ACC112 (cell line): ENCODE measurements at regions not wholly inside any gene's neighbourhood (a gene's known extent, or its start where the extent isn't known, plus 50 kb on each side); places are given as distances from the start of the nearest gene placed in this dataset.

ENCODE experiments used
- H2AFZ ChIP-seq: fragments of 200-600 bp; sonication (generic); one replicate; pipeline ENCODE4 v1.6.0; 2017; ENCODE audit warnings: antibody characterized with exemption, low read length; ENCODE audit not compliant: unreplicated experiment
- H3K27ac ChIP-seq: fragments of 200-600 bp; sonication (generic); 2 replicates; pipeline ENCODE4 v1.5.1; 2014; ENCODE audit warnings: low read depth, mild to moderate bottlenecking, antibody characterized with exemption, low read length, moderate library complexity
- H3K27me3 ChIP-seq: fragments of 200-600 bp; sonication (generic); 2 replicates; pipeline ENCODE4 v1.6.1; 2014; ENCODE audit warnings: mild to moderate bottlenecking, antibody characterized with exemption, low read length, moderate library complexity, mixed read lengths; ENCODE audit not compliant: insufficient read depth
- H3K36me3 ChIP-seq: fragments of 200-600 bp; sonication (generic); 2 replicates; pipeline ENCODE4 v1.6.1; 2016; ENCODE audit warnings: mild to moderate bottlenecking, antibody characterized with exemption, low read length, moderate library complexity, mixed read lengths; ENCODE audit not compliant: insufficient read depth
- H3K4me1 ChIP-seq: fragments of 200-600 bp; sonication (generic); one replicate; pipeline ENCODE4 v1.6.1; 2016; ENCODE audit warnings: low read length, mixed read lengths; ENCODE audit not compliant: insufficient read depth, unreplicated experiment, control insufficient read depth
- H3K4me3 ChIP-seq: fragments of 200-600 bp; sonication (generic); 2 replicates; pipeline ENCODE4 v1.5.1; 2014; ENCODE audit warnings: mild to moderate bottlenecking, low read depth, low read length
- H3K79me2 ChIP-seq: fragments of 200-600 bp; sonication (generic); one replicate; pipeline ENCODE4 v1.6.0; 2016; ENCODE audit warnings: low read length; ENCODE audit not compliant: control insufficient read depth, unreplicated experiment, insufficient read depth

DNA sequence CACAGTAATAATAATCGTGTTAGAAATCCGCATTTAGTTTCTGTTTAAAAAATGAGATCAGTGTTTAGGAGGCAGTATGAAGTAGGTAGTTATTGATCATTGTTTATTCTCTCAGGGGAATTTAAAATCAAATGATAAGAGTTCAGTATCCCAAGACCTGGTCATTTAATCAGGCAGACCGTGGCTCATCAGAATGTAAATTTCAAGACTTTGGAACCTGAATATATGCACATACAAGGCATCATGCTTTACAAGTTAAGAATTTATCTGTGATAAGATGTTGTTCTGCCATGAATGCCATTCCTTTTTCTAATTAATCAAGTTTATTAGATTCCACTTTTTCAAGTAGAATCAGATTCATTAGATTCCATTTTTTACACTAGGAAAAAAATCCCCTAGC is 133.5 kb upstream of the MAOA start:
- H3K79me2 ChIP-seq, result no peaks in the 10 kb centered on the region
- no peak overlapping the region for H3K4me3 ChIP-seq
- no peaks in the 10 kb centered on the region for H3K36me3 ChIP-seq
- 0 out of 2 replicates have a peak, but pooled peaks cover 5% of the 10 kb centered on the region for H3K27me3 ChIP-seq
- no peak overlapping the region for H2AFZ ChIP-seq
- H3K4me1 ChIP-seq, result no peaks in the 10 kb centered on the region
- no peak overlapping the region for H3K27ac ChIP-seq

DNA sequence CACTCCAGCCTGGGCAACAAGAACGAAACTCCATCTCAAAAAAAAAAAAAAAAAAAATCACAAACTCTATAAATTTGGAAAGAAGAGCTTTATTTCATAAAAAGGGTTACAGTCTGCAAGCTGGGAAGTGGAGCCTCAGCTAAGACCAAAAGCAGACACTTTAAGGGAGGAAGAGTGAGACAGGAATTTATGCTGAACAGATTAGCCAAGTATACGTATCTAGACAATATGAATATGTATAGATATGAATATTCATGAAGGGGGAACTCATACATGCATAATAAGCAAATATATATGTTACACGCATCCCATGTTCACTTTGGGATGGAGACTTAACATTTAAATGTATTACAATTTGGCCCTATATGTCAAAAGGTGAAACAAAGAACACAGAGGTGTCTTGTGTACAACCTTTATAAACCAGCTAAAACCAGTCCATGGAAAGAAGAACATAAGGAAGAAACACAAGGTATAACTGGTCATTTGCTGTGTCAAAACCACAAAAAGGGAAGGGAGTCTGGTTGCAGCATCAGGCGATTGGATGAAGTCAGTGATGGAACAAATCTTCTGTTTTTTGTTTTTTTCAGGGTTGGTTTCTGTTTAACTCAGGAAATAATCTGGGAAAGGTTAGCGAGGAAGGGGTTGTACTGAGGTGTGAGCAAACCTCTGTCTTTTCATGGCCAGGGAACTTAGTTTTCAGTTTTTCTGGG is 130.0 kb upstream of the MAOA start:
- Histone ChIP-seq H2AFZ (no peak overlapping the region), H3K4me1 (no peaks in the 10 kb centered on the region), H3K36me3 (no peaks in the 10 kb centered on the region), H3K79me2 (no peaks in the 10 kb centered on the region), H3K27me3 (0 out of 2 replicates have a peak, but pooled peaks cover 5% of the 10 kb centered on the region), H3K4me3 (no peak overlapping the region), H3K27ac (no peak overlapping the region)

DNA sequence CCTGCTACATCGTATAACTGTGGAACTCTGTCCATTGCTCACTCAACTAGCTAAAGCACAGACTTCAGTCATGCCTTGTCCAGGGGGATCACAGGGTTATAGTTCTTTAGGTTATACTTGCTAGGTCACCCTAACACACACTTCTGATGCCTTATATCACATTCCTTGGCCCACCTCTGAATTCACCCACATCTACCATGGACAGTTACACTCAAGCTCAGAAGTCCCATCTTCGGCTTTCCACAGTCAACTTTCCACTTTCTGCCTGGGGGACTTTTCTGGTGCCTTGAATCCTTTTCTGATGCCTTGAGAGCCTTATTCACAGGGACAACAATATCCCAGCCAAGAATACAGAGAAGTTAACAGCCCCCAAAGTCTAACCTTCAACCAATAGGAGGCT is 129.2 kb upstream of the MAOA start:
- no peak overlapping the region for H3K27ac ChIP-seq
- H3K79me2 ChIP-seq, result no peaks in the 10 kb centered on the region
- no peaks in the 10 kb centered on the region for H3K36me3 ChIP-seq
- H3K4me3 ChIP-seq, result no peak overlapping the region
- 0 out of 2 replicates have a peak, but pooled peaks cover 5% of the 10 kb centered on the region for H3K27me3 ChIP-seq
- no peaks in the 10 kb centered on the region for H3K4me1 ChIP-seq
- no peak overlapping the region for H2AFZ ChIP-seq

DNA sequence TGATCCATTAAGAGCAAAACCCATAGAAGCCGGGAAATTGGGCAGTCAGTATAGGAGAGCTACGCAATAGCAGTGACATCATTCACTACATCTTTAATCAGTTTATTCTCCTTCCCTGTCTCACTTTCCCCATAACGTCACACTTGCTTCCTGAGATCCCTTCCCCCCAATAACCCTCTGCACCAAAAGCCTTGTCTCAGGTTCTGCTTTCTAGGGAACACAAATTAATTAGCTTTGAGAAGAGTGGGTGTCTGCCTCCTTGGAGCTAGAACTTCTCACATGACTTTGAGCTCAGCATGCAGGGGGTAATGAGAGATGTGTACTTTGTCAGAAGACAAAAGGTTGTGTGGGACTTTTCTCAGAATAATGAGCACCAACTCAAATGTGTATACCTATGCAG is 128.3 kb upstream of the MAOA start:
- Histone ChIP-seq H2AFZ (no peak overlapping the region), H3K4me1 (no peaks in the 10 kb centered on the region), H3K4me3 (no peak overlapping the region), H3K27ac (no peak overlapping the region), H3K27me3 (0 out of 2 replicates have a peak, but pooled peaks cover 5% of the 10 kb centered on the region), H3K79me2 (no peaks in the 10 kb centered on the region), H3K36me3 (no peaks in the 10 kb centered on the region)

DNA sequence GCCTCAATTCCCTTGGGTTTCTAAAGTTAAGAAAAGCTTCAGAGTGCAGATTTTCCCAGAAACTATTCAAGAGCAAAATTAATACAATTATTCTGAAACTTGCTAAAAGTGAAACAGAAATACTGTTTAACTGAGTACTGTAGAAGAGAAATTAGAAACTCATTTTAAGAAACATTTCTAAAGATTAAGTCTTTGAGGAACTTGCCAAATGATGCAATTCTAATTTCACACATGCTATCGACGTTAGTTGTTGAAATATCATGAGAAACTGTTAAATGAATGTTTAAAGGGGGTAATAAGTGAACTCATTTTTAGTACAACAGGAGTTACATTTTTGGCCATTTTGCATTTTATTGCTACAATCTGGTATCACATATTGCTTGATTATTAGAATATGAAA is 125.3 kb upstream of the MAOA start:
- Histone ChIP-seq H3K27ac (no peak overlapping the region), H3K4me1 (no peaks in the 10 kb centered on the region), H3K36me3 (no peaks in the 10 kb centered on the region), H2AFZ (no peak overlapping the region), H3K79me2 (no peaks in the 10 kb centered on the region), H3K4me3 (no peak overlapping the region), H3K27me3 (no peaks in the 10 kb centered on the region)

DNA sequence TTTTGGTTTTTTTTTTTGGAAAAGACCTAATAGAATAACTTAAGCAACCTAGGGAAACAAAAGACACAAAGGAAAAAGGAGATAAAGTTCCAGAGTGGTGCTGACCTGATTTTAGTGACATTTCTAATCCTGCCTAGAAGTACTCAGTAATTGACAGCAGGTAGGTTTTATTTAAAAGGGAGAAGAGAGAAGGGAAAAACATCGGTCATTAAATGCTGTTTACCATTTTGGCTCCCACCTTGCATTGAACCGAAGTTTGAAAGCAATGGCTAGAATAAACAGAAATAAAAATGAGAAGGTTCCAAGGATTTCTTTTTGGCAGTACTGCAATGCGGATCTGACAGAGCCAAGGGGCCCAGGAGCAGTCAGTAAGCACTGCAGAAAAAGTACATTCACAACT is 115.8 kb upstream of the MAOA start:
- no peaks in the 10 kb centered on the region for H3K79me2 ChIP-seq
- H3K4me3 ChIP-seq, result no peak overlapping the region
- no peak overlapping the region for H3K27ac ChIP-seq
- no peak overlapping the region for H2AFZ ChIP-seq
- no peaks in the 10 kb centered on the region for H3K4me1 ChIP-seq
- no peaks in the 10 kb centered on the region for H3K27me3 ChIP-seq
- no peaks in the 10 kb centered on the region for H3K36me3 ChIP-seq

DNA sequence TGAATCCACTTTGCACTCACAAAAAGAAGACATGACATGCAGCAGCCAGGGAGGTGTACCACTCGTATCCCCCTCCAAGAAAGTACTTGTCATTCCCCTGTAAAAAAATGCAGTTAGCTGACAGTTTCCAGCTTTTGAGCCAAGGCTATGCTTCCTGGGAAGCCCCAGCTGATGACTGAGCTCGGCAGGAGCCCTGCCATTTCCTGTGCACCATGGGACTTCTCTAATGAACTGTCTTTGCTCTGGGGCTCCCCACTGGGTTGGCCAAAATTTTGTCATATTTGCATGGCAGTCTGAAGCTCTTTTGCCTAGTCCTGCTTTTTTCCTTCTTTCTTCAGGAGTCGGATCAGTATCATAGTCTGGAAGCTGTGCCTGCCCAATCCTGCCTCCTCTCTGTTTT is 104.5 kb upstream of the MAOA start:
- Histone ChIP-seq H3K79me2 (no peaks in the 10 kb centered on the region), H3K27ac (no peak overlapping the region), H2AFZ (peak overlapping the region; percentile 23), H3K4me1 (no peaks in the 10 kb centered on the region), H3K27me3 (no peaks in the 10 kb centered on the region; the same call in 1 of the 2 replicates), H3K36me3 (no peaks in the 10 kb centered on the region), H3K4me3 (peak overlapping the region; percentile 43; the same call in 1 of the 2 replicates)

DNA sequence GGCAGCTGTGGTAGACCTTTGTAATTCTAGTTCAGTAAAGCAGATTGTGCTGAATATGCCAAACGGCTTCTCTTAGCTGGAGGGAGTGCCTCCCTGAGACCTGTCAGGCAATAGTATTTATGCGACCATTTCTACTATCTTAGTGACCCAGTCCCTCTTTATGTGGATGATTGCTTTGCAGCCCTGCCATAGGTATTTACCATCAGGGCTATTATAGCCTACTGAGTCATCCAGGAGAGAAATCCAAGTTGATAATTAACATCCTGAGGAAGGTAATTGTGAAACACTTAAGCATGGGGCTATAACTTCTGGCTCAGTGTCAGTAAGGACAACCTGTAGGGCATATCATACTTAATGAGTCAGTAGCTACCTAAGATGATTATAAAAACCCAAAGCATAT is 103.9 kb upstream of the MAOA start:
- Histone ChIP-seq H3K36me3 (no peaks in the 10 kb centered on the region), H3K79me2 (no peaks in the 10 kb centered on the region), H3K27ac (no peak overlapping the region), H3K4me1 (no peaks in the 10 kb centered on the region), H3K4me3 (peak overlapping the region; percentile 43; the same call in 1 of the 2 replicates), H3K27me3 (no peaks in the 10 kb centered on the region; the same call in 1 of the 2 replicates), H2AFZ (no peak overlapping the region)

DNA sequence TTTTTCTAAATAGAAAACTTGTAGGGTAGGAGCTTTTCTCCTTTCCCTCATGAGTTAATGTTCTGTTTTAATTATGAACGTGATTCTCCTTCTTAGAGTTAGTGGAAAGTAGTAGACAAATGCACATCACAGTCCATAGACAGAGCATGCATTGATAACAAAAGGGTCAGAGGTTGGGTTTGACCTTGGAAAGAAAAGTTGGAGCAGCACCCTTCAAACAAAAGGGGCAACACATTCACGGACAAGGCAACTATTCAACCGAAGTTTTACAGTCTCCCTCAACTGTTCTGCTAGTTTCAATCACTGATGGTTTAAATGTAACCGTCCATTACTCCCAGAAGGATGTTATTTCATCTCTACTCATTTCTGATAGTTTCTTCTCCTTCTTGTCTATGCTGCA is 103.4 kb upstream of the MAOA start:
- Histone ChIP-seq H3K4me3 (no peak overlapping the region), H3K27ac (no peak overlapping the region), H3K27me3 (no peaks in the 10 kb centered on the region; the same call in 1 of the 2 replicates), H3K36me3 (no peaks in the 10 kb centered on the region), H2AFZ (no peak overlapping the region), H3K79me2 (no peaks in the 10 kb centered on the region), H3K4me1 (no peaks in the 10 kb centered on the region)

DNA sequence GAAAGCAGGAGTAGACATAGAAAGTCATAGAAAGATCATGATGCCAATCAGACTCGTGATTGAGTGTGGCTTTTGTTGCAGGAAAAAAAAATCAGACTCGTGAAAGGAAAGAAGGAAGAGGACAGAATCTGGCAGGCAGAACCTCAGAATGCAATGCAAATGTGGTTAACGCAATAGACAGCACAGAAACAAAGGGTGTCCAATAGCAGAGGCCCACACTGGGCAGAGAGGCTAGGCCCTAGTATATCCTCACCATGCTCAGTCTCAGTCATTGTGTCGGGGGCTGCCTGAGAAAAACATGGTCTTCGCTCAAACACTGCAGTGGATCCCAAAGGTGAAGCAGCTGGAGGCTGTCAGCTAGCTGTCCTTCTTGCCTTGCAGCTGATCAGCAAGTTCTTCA is 102.8 kb upstream of the MAOA start:
- no peaks in the 10 kb centered on the region for H3K4me1 ChIP-seq
- H3K27me3 ChIP-seq, result no peaks in the 10 kb centered on the region; the same call in 1 of the 2 replicates
- H3K36me3 ChIP-seq, result no peaks in the 10 kb centered on the region
- H3K4me3 ChIP-seq, result no peak overlapping the region
- no peak overlapping the region for H3K27ac ChIP-seq
- H2AFZ ChIP-seq, result no peak overlapping the region
- H3K79me2 ChIP-seq, result no peaks in the 10 kb centered on the region

DNA sequence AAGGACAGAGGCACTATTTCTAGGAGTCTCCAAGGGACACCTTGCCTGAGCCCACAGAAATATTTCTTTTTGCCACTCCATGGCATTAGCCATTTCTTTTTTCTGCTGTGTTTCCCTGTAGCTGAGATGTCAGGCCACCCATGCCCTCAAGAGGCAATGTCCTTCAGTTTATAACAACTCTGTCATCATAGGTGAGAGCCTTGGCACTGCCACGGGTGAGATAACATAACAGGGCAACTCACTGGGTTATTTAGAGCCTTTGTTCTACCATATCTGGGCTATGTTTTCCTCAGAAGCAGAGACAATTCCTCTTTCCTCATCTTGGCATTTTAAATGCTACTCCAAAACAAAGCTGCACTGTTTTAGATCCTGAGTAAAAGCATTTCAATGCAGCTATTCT is 99.9 kb upstream of the MAOA start:
- Histone ChIP-seq H3K4me1 (no peaks in the 10 kb centered on the region), H3K27ac (no peak overlapping the region), H3K79me2 (no peaks in the 10 kb centered on the region), H3K36me3 (no peaks in the 10 kb centered on the region), H3K27me3 (no peaks in the 10 kb centered on the region), H2AFZ (no peak overlapping the region), H3K4me3 (no peak overlapping the region)
